ENCODE measurements at regions not wholly inside any gene's neighbourhood (a gene's known extent, or its start where the extent isn't known, plus 50 kb on each side); places are given as distances from the start of the nearest gene placed in this dataset.
"Not testable (repeated sequence)": the region's sequence is repeated elsewhere in the genome, so short reads cannot be mapped to it uniquely, and the experiment has no call there.

- H3K4me2 ChIP-seq (ENCODE audit: insufficient read depth, low read length) = no peak overlapping the region
- no peaks in the 10 kb centered on the region for H4K20me1 ChIP-seq (ENCODE audit: insufficient read depth, low read length)
- H3K4me1 ChIP-seq (ENCODE audit: insufficient read depth, low read length) = no peaks in the 10 kb centered on the region
- no peak for DNase-seq (ENCODE audit: insufficient read length, low spot score, missing footprints)
- no peaks in the 10 kb centered on the region for H3K9me3 ChIP-seq (ENCODE audit: low read depth, low read length)
- no peaks in the 10 kb centered on the region for H3K79me2 ChIP-seq (ENCODE audit: insufficient read depth, low read length)
- H3K4me3 ChIP-seq (ENCODE audit: insufficient read depth, low read length) = no peak overlapping the region
- TF ChIP-seq, protein P1, sequence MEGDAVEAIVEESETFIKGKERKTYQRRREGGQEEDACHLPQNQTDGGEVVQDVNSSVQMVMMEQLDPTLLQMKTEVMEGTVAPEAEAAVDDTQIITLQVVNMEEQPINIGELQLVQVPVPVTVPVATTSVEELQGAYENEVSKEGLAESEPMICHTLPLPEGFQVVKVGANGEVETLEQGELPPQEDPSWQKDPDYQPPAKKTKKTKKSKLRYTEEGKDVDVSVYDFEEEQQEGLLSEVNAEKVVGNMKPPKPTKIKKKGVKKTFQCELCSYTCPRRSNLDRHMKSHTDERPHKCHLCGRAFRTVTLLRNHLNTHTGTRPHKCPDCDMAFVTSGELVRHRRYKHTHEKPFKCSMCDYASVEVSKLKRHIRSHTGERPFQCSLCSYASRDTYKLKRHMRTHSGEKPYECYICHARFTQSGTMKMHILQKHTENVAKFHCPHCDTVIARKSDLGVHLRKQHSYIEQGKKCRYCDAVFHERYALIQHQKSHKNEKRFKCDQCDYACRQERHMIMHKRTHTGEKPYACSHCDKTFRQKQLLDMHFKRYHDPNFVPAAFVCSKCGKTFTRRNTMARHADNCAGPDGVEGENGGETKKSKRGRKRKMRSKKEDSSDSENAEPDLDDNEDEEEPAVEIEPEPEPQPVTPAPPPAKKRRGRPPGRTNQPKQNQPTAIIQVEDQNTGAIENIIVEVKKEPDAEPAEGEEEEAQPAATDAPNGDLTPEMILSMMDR (IDR thresholded peaks at IDR 0.05; ENCODE audit: extremely low read depth, low read depth, low read length) = no peak
- H3K27ac ChIP-seq (ENCODE audit: low read depth, low read length) = no peak overlapping the region
- no peaks in the 10 kb centered on the region for H3K36me3 ChIP-seq (ENCODE audit: insufficient read depth, low read length)
- no peak overlapping the region for H2AFZ ChIP-seq (ENCODE audit: low read length)
- no peaks in the 10 kb centered on the region for H3K27me3 ChIP-seq (ENCODE audit: insufficient read depth, low read length)
Observed at GRCh38 chr1:182301026-182301436, 90.6 kb downstream of the GLUL start.

GRCh38 chr1:182299728-182300616 is 91.6 kb downstream of the GLUL start:
- no peak overlapping the region for H3K4me2 ChIP-seq (ENCODE audit: insufficient read depth, low read length)
- H3K4me1 ChIP-seq (ENCODE audit: insufficient read depth, low read length) = no peaks in the 10 kb centered on the region
- no peak overlapping the region for H3K4me3 ChIP-seq (ENCODE audit: insufficient read depth, low read length)
- no peaks in the 10 kb centered on the region for H3K79me2 ChIP-seq (ENCODE audit: insufficient read depth, low read length)
- H3K9me3 ChIP-seq (ENCODE audit: low read depth, low read length) = no peaks in the 10 kb centered on the region
- no peak overlapping the region for H2AFZ ChIP-seq (ENCODE audit: low read length)
- H3K36me3 ChIP-seq (ENCODE audit: insufficient read depth, low read length) = no peaks in the 10 kb centered on the region
- H3K27me3 ChIP-seq (ENCODE audit: insufficient read depth, low read length) = no peaks in the 10 kb centered on the region
- TF ChIP-seq, protein P1 (IDR thresholded peaks at IDR 0.05; ENCODE audit: extremely low read depth, low read depth, low read length) = no peak
- no peak for DNase-seq (ENCODE audit: insufficient read length, low spot score, missing footprints)
- no peaks in the 10 kb centered on the region for H4K20me1 ChIP-seq (ENCODE audit: insufficient read depth, low read length)
- H3K27ac ChIP-seq (ENCODE audit: low read depth, low read length) = no peak overlapping the region

DNA sequence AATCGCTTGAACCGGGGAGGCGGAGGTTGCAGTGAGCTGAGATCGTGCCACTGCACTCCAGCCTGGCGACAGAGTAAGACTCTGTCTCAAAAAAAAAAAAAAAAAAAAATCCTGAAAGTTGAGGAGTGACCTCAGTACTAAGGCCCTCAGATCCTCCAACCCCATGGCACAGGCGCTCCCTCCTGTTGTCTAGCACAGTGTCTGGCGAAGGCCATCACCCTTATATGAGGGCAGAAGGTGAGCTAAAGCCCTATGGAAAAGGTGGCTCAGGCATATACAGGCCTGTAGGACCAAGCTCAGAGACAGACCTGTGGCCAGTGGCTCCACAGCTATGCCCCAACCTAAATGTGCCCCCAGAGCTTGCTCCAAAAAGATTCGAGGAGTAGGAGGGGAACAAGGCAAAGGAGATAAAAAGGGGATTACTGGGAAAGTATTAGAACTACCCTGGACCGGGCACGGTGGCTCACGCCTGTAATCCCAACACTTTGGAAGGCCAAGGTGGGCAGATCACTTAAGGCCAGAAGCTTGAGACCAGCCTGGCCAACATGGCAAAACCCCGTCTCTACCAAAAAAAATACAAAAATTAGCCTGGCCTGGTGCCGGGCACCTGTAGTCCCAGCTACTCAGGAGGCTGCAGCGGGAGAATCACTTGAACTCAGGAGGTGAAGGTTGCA is 92.4 kb downstream of the GLUL start:
- H3K79me2 ChIP-seq (ENCODE audit: insufficient read depth, low read length); H3K36me3 ChIP-seq (ENCODE audit: insufficient read depth, low read length); H3K9me3 ChIP-seq (ENCODE audit: low read depth, low read length); DNase-seq (ENCODE audit: insufficient read length, low spot score, missing footprints); H3K27ac ChIP-seq (ENCODE audit: low read depth, low read length); H2AFZ ChIP-seq (ENCODE audit: low read length); H3K4me1 ChIP-seq (ENCODE audit: insufficient read depth, low read length); H3K4me2 ChIP-seq (ENCODE audit: insufficient read depth, low read length); H4K20me1 ChIP-seq (ENCODE audit: insufficient read depth, low read length); H3K27me3 ChIP-seq (ENCODE audit: insufficient read depth, low read length); H3K4me3 ChIP-seq (ENCODE audit: insufficient read depth, low read length): not testable (repeated sequence)

DNA sequence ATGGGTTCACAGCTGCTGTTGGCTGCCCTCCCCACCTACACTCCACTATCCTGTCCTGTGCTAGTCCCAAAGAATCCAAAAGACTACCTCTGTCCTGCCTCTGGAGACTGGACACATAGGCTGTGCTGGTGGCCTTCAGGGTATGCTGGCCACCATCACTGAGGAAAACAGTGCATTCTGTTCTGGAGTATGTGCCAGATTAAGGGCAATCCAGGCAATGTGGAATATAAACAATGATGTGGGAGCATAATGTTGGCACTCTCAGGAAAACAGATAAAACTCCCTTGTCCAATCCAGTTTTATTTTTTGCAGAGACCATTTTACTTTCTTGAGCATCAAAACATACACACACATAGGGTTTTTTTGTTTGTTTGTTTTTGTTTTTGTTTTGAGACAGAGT is 94.3 kb downstream of the GLUL start:
- DNase-seq (ENCODE audit: insufficient read length, low spot score, missing footprints) = no peak

More for the DNA sequence above, 94.3 kb downstream of the GLUL start:
- H3K9me3 ChIP-seq (ENCODE audit: low read depth, low read length) = no peaks in the 10 kb centered on the region
- no peak overlapping the region for H2AFZ ChIP-seq (ENCODE audit: low read length)
- no peak overlapping the region for H3K27ac ChIP-seq (ENCODE audit: low read depth, low read length)
- H3K79me2 ChIP-seq (ENCODE audit: insufficient read depth, low read length) = no peaks in the 10 kb centered on the region
- H3K4me1 ChIP-seq (ENCODE audit: insufficient read depth, low read length) = no peaks in the 10 kb centered on the region
- TF ChIP-seq, protein P1 (IDR thresholded peaks at IDR 0.05; ENCODE audit: extremely low read depth, low read depth, low read length) = no peak
- H3K4me2 ChIP-seq (ENCODE audit: insufficient read depth, low read length) = no peak overlapping the region
- H4K20me1 ChIP-seq (ENCODE audit: insufficient read depth, low read length) = no peaks in the 10 kb centered on the region
- H3K4me3 ChIP-seq (ENCODE audit: insufficient read depth, low read length) = no peak overlapping the region
- no peaks in the 10 kb centered on the region for H3K27me3 ChIP-seq (ENCODE audit: insufficient read depth, low read length)
- no peaks in the 10 kb centered on the region for H3K36me3 ChIP-seq (ENCODE audit: insufficient read depth, low read length)

Data from osteoblast (primary cell).